GM23338 (cell line): ENCODE measurements at regions not wholly inside any gene's neighbourhood (a gene's known extent, or its start where the extent isn't known, plus 50 kb on each side); places are given as distances from the start of the nearest gene placed in this dataset.
A peak's percentile ranks its signal among the peaks of the same experiment; 100 is the strongest.
"Not testable (repeated sequence)": the region's sequence is repeated elsewhere in the genome, so short reads cannot be mapped to it uniquely, and the experiment has no call there.

Experiments
- ATAC-seq: fragments of 200-7000 bp; cut with Tn5 transposase; 3 replicates; pipeline ENCODE4 v1.9.1; 2020
- DNase-seq: peaks from one replicate; pipeline ENCODE4 v3.0.0-alpha.2; 2015; ENCODE audit warnings: low spot score
- H2AFZ ChIP-seq: fragments of 200-600 bp; sonication (generic); 2 replicates; pipeline ENCODE4 v1.8.0; 2016; ENCODE audit warnings: antibody characterized with exemption, mild to moderate bottlenecking, moderate library complexity
- H3F3A ChIP-seq: fragments of 200-600 bp; sonication (generic); replicated peaks from 2 replicates; pipeline ENCODE4 v1.8.0; 2017; ENCODE audit warnings: antibody characterized with exemption, mixed run types, low read depth
- H3K27ac ChIP-seq: fragments of 200-600 bp; sonication (generic); 2 replicates; pipeline ENCODE4 v1.6.1; 2016; ENCODE audit warnings: low read depth
- H3K27me3 ChIP-seq: fragments of 200-600 bp; sonication (generic); 2 replicates; pipeline ENCODE4 v1.8.0; 2016; ENCODE audit warnings: mild to moderate bottlenecking, mixed run types, moderate library complexity; ENCODE audit not compliant: insufficient read depth
- H3K36me3 ChIP-seq: fragments of 200-600 bp; sonication (generic); 2 replicates; pipeline ENCODE4 v1.8.0; 2016; ENCODE audit warnings: mild to moderate bottlenecking; ENCODE audit not compliant: insufficient read depth
- H3K4me1 ChIP-seq: fragments of 200-600 bp; sonication (generic); 2 replicates; pipeline ENCODE4 v1.8.0; 2016; ENCODE audit warnings: mild to moderate bottlenecking, moderate library complexity; ENCODE audit not compliant: insufficient read depth
- H3K4me2 ChIP-seq: fragments of 200-600 bp; sonication (generic); 2 replicates; pipeline ENCODE4 v1.7.1; 2017; ENCODE audit warnings: mixed run types
- H3K4me3 ChIP-seq: fragments of 200-600 bp; sonication (generic); 2 replicates; pipeline ENCODE4 v1.6.1; 2016; ENCODE audit warnings: mixed run types
- H3K79me2 ChIP-seq: fragments of 200-600 bp; sonication (generic); replicated peaks from 2 replicates; pipeline ENCODE4 v1.8.0; 2017; ENCODE audit warnings: mild to moderate bottlenecking; ENCODE audit not compliant: insufficient read depth
- H3K9me2 ChIP-seq: fragments of 200-600 bp; sonication (generic); 2 replicates; pipeline ENCODE4 v1.8.0; 2017; ENCODE audit not compliant: insufficient read depth
- H4K20me1 ChIP-seq: fragments of 200-600 bp; sonication (generic); replicated peaks from 2 replicates; pipeline ENCODE4 v1.8.0; 2017; ENCODE audit warnings: mild to moderate bottlenecking; ENCODE audit not compliant: insufficient read depth
- H3K27ac Mint-ChIP-seq: 2 replicates; pipeline ENCODE4 v1.8.0; 2020; ENCODE audit warnings: inconsistent platforms, mild to moderate bottlenecking, moderate library complexity, mixed read lengths
- H3K27me3 Mint-ChIP-seq: 3 replicates; pipeline ENCODE4 v1.8.0; 2022; ENCODE audit warnings: low read depth, mild to moderate bottlenecking, moderate library complexity, mixed read lengths, inconsistent platforms; ENCODE audit not compliant: insufficient read depth, poor library complexity
- H3K36me3 Mint-ChIP-seq: 3 replicates; pipeline ENCODE4 v1.8.0; 2021; ENCODE audit warnings: low read depth, mild to moderate bottlenecking, inconsistent platforms, moderate library complexity, mixed read lengths
- H3K4me1 Mint-ChIP-seq: 3 replicates; pipeline ENCODE4 v1.8.0; 2020; ENCODE audit warnings: mild to moderate bottlenecking, inconsistent platforms, mixed read lengths
- H3K4me3 Mint-ChIP-seq: 3 replicates; pipeline ENCODE4 v1.8.0; 2021; ENCODE audit warnings: moderate library complexity, mild to moderate bottlenecking, inconsistent platforms, mixed read lengths
- H3K9me3 Mint-ChIP-seq: 3 replicates; pipeline ENCODE4 v1.8.0; 2020; ENCODE audit warnings: moderate library complexity, mild to moderate bottlenecking, inconsistent platforms, mixed read lengths
- CREB1 ChIP-seq: fragments of 250-450 bp; sonication (Bioruptor Pico); IDR thresholded peaks from 2 replicates; pipeline ENCODE4 v1.5.0; 2020; ENCODE audit warnings: low read depth, mild to moderate bottlenecking, moderate library complexity
- CTCF ChIP-seq, 2 experiments: fragments of 200-600 bp in 1 of 2; sonication (generic) in 1 of 2; conservative IDR thresholded peaks; 2 replicates each; pipeline versions ENCODE4 v1.5.1 to v1.6.1; 2016 to 2017; ENCODE audit warnings: antibody characterized with exemption in 2 of 2, low read depth in 2 of 2, mild to moderate bottlenecking in 2 of 2, moderate library complexity in 1 of 2
- ETS1 ChIP-seq: IDR thresholded peaks from 2 replicates; pipeline ENCODE4 v1.6.1; 2016; ENCODE audit warnings: antibody characterized with exemption
- EZH2 ChIP-seq: fragments of 200-600 bp; sonication (generic); IDR thresholded peaks from one replicate; pipeline ENCODE4 v1.8.0; 2017; ENCODE audit warnings: antibody characterized with exemption, mild to moderate bottlenecking, low read depth; ENCODE audit not compliant: unreplicated experiment
- EZH2phosphoT487 ChIP-seq: fragments of 200-600 bp; sonication (generic); IDR thresholded peaks from one replicate; pipeline ENCODE4 v1.8.1; 2018; ENCODE audit warnings: antibody characterized with exemption; ENCODE audit not compliant: unreplicated experiment
- JUNB ChIP-seq: IDR thresholded peaks from one replicate; pipeline ENCODE4 v1.6.1; 2016; ENCODE audit warnings: antibody characterized with exemption; ENCODE audit not compliant: unreplicated experiment
- NANOG ChIP-seq: IDR thresholded peaks from 2 replicates; pipeline ENCODE4 v1.6.1; 2016; ENCODE audit warnings: antibody characterized with exemption, borderline replicate concordance
- POLR2AphosphoS5 ChIP-seq: IDR thresholded peaks from 2 replicates; pipeline ENCODE4 v1.6.1; 2016; ENCODE audit warnings: antibody characterized with exemption, low read depth
- REST ChIP-seq: IDR thresholded peaks from one replicate; pipeline ENCODE4 v1.6.1; 2018; ENCODE audit warnings: antibody characterized with exemption; ENCODE audit not compliant: unreplicated experiment
- STAT1 ChIP-seq: IDR thresholded peaks from one replicate; pipeline ENCODE4 v1.6.1; 2016; ENCODE audit warnings: antibody characterized with exemption; ENCODE audit not compliant: unreplicated experiment
- ZNF114 ChIP-seq: fragments of 250-450 bp; sonication (Bioruptor Pico); IDR thresholded peaks from 2 replicates; pipeline ENCODE4 v1.5.0; 2020; ENCODE audit warnings: mild to moderate bottlenecking, moderate library complexity
- ZNF331 ChIP-seq: fragments of 250-450 bp; sonication (Bioruptor Pico); IDR thresholded peaks from 2 replicates; pipeline ENCODE4 v1.5.0; 2020; ENCODE audit warnings: low read depth, mild to moderate bottlenecking, moderate library complexity

GRCh38 chr3:191658781-191659419 lies 197.9 kb downstream of the PYDC2 start:
- not testable (repeated sequence) for H3K36me3 ChIP-seq, H3F3A ChIP-seq, H3K9me2 ChIP-seq, DNase-seq, H3K4me3 Mint-ChIP-seq, H3K4me1 Mint-ChIP-seq, H3K79me2 ChIP-seq, H3K4me2 ChIP-seq, H3K4me1 ChIP-seq, H4K20me1 ChIP-seq, H3K27ac ChIP-seq, H3K36me3 Mint-ChIP-seq, H3K9me3 Mint-ChIP-seq, ATAC-seq, H3K27me3 Mint-ChIP-seq, H2AFZ ChIP-seq, H3K4me3 ChIP-seq, H3K27me3 ChIP-seq
- H3K27ac Mint-ChIP-seq: peak overlapping the region; percentile 74; the same call in 1 of the 2 replicates

GRCh38 chr3:191662150-191662549 lies 201.2 kb downstream of the PYDC2 start:
- not testable (repeated sequence) for H3K27ac Mint-ChIP-seq, H3K4me1 ChIP-seq, H3K27me3 ChIP-seq, H4K20me1 ChIP-seq, H3K4me3 ChIP-seq, H3K4me3 Mint-ChIP-seq, H3F3A ChIP-seq, H3K9me2 ChIP-seq, H3K27me3 Mint-ChIP-seq, H3K79me2 ChIP-seq, DNase-seq, H3K4me1 Mint-ChIP-seq, H3K4me2 ChIP-seq, H3K9me3 Mint-ChIP-seq, H2AFZ ChIP-seq, ATAC-seq, H3K36me3 ChIP-seq, H3K36me3 Mint-ChIP-seq, H3K27ac ChIP-seq

- no peaks in the 10 kb centered on the region for H3K4me1 Mint-ChIP-seq
- no peaks in the 10 kb centered on the region for H3K4me1 ChIP-seq
- no peak overlapping the region for H3K4me3 Mint-ChIP-seq
- H3K27ac Mint-ChIP-seq: no peak overlapping the region
- H3K36me3 Mint-ChIP-seq: no peaks in the 10 kb centered on the region
- H3K27me3 ChIP-seq: no peaks in the 10 kb centered on the region
- no peaks in the 10 kb centered on the region for H3K9me3 Mint-ChIP-seq
- no peaks in the 10 kb centered on the region for H3K36me3 ChIP-seq
- no peak for DNase-seq
- no peaks in the 10 kb centered on the region for H4K20me1 ChIP-seq
- H3K79me2 ChIP-seq: no peaks in the 10 kb centered on the region
- no peaks in the 10 kb centered on the region for H3K9me2 ChIP-seq
- no peak overlapping the region for H3K27ac ChIP-seq
- H3K27me3 Mint-ChIP-seq: no peaks in the 10 kb centered on the region
- no peak overlapping the region for H2AFZ ChIP-seq
- H3F3A ChIP-seq: no peaks in the 10 kb centered on the region
- no peak overlapping the region for H3K4me3 ChIP-seq
- no peak overlapping the region for H3K4me2 ChIP-seq
- no peak for ATAC-seq
- TF ChIP-seq EZH2phosphoT487: no peak
- no peak for TF ChIP-seq CREB1 (CRISPR knock-in tag)
- no peak for TF ChIP-seq JUNB
- TF ChIP-seq ZNF114 (CRISPR knock-in tag): no peak
- TF ChIP-seq ZNF331: no peak
- TF ChIP-seq CTCF (conservative IDR thresholded peaks at IDR 0.05; ENCODE audit: low read depth in 2 of 2): no peak
- no peak for TF ChIP-seq POLR2AphosphoS5
- no peak for TF ChIP-seq NANOG
- no peak for TF ChIP-seq EZH2
- TF ChIP-seq REST: no peak
- no peak for TF ChIP-seq ETS1
- TF ChIP-seq STAT1: no peak
Observed at GRCh38 chr3:191680989-191681597, 220.1 kb downstream of the PYDC2 start.
